NCI-H2029 (cell line): ENCODE measurements at regions not wholly inside any gene's neighbourhood (a gene's known extent, or its start where the extent isn't known, plus 50 kb on each side); places are given as distances from the start of the nearest gene placed in this dataset.

Experiments
- DNase-seq: peaks from one replicate; lab custom pipeline; 2025; lab: John Stamatoyannopoulos, UW

DNA sequence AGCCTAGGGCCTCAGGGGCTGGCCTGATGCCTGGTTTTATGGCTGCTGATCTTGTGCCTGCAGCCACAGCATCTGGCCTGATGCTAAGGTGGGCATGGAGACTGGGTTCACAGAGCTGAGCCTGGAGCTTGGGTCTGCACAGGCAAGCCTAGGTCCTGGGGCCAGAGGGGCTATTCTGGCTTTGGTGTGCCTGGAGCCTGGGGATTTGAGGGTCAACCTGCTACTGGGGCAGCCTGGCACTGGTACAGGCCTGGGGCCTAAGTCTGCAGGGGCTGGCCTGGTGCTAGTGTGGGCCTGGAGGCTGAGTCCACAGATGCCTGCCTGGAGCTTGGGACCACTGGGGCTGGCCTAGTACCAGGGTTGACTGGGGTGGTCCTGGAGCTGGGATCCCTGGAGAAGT, 481.8 kb upstream of the GHITM start:
- DNase-seq: no peak

DNA sequence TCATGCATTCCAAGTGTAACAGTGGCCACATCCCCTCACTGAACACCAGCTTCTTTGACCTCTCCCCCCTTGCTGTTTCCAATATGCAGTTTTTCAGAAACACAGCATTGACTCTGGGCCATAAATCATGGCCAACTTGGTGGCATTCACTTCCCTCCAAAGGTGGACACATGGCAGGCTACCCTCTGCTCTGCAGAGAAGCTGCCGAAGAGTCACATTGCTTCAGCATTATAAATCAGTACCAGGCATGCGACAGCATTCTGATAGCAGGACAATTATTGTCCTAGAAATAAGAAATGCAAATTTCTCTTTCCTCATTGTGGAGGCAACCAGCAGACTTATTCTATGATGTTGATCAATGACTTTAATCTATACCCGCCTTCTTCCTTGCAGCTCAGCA, 475.4 kb upstream of the GHITM start:
- DNase-seq: no peak

DNA sequence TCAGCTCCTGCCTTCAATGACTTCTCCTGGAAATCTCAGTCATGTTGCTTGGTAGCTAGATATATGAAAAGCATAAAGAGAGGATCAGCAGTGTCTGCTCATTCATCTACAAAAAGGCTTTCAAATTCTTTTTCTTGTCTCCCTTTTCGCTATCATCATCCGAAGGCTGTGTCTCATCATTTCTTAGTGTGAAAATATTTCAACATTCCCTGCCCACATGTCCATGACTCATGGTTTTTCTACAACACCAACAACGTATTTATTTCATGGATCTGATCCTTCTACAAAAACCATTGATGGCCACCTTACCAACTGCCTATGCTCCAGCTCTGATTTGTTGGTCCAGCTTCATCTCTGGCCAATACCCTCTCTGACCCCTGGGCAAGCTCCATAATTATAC, 472.5 kb upstream of the GHITM start:
- DNase-seq: no peak

DNA sequence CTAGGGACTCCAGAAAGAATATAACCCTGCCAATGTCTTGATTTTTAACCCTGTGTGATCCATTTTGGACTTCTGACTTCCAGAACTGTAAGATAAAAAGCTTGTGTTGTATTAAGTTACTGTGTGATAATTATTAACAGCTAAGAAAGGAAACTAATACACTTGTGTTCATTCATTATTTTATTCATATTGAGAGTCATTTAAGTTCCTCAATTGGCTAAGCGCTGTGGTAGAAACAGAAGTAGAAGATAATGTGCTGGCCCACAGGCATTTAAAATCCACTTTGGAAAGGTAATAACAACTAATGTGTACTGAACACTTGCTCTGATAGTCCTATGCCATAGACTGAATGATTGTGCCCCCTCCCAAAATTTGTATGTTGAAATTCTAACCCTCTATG, 471.7 kb upstream of the GHITM start:
- DNase-seq: no peak

DNA sequence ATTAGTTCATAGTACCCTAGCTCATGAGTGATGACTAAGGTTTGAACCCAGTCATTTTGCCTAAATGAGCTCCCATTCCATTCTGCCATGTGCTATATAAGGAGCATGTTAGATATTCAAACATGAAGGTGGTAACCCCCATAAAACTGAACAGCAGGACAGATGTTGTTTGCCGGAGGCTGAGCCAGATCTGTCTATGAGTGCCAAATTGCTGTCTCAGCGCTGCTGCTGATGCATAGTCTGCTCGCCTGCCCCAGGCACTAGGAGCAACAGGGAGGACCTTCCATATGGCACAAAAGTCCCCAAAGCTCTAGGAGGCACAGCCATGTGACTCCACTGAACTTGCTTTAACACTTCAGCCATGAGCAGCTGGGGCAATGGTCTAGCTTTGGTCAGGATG, 466.0 kb upstream of the GHITM start:
- no peak for DNase-seq

DNA sequence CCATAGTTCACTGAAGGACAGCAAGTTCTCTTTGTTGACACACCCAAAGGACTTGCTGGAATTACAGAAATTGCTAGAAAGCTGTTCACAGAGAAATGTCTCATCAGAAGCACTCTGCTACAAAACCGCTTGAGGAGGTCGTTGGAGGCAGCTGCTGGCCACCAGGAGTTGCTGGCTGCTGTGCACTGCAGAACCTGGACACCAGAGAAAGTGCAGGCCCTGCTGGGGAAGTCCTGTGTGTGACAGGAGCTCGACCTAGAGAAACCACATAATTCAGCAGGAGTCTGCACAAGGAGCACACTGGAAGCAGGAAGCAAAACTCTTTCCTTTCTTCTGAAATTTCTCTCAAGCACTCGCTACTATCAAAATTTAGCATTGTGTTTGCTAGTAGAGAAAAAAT, 461.5 kb upstream of the GHITM start:
- no peak for DNase-seq

DNA sequence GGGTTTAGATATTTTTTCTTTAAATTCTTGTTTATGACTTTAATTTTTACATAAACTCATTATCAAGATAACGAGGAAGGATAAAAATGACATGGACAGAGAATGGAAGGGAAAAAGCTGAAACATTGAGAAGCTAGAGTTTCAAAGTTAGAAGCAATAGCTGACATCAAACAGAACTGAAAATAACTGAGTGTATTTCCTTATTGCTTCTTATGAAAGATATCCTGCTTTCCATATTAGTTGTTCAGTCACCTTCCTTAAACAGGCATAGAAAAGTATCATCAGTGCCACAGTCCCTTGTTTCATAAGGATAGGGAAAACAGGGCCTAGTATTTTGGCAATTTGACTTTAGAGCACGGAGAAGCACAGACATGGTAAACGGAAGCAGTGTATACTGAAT, 460.5 kb upstream of the GHITM start:
- no peak for DNase-seq

DNA sequence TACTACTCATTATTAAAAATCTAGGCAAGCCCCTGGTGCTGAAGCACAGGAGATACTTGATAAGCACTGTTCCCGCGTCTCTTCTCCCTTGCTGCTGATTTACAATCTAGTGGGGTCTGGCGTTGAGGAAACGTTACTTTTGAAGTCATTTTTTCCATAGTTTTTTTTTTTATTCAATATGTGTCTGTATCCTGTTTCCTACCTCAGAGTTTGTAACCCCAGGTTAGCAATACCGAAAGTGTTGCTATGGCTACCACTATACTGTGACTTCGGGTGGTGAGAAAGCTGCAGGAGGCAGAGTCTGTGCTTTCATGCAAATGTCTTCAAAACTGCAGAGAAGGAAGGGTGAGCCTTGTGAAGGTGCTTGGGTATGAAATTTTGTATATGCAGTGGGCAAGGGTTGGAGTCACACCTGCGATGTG, 458.8 kb upstream of the GHITM start:
- no peak for DNase-seq

DNA sequence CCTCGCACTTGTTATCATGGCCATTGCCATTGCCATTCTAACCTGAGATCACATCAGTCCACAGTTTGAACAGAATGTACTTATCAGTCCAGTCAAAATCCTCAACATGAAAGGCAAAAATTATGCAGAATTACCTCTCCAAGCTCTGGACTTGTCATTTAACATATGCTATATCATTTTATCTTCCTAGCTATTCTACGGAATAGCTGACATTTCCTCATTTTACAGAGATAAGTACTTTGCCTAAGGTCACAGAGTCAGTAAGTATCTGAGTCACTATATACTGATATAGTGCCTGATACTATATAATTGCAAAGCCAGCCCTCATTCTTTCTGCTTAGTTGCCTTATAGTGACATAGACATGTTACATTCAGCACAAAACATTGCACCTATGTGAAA, 456.9 kb upstream of the GHITM start:
- no peak for DNase-seq

DNA sequence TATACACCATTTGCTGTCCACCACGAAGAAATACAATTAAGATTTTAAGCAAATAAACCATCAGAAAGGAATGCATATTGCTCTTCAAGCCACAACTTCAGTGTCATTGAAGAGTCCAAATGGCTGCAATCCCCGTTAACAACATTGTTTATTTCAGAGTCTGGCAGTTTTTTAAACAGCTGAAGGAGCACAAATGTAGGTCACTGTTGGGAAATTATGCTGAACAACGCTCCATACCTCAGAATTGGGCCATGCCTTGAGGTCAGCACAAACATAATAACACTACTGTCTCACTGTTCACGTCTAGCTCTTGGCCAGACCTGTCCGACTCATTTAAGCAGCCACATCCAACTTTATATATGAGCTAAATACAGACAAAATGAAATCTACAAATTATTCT, 453.9 kb upstream of the GHITM start:
- no peak for DNase-seq

DNA sequence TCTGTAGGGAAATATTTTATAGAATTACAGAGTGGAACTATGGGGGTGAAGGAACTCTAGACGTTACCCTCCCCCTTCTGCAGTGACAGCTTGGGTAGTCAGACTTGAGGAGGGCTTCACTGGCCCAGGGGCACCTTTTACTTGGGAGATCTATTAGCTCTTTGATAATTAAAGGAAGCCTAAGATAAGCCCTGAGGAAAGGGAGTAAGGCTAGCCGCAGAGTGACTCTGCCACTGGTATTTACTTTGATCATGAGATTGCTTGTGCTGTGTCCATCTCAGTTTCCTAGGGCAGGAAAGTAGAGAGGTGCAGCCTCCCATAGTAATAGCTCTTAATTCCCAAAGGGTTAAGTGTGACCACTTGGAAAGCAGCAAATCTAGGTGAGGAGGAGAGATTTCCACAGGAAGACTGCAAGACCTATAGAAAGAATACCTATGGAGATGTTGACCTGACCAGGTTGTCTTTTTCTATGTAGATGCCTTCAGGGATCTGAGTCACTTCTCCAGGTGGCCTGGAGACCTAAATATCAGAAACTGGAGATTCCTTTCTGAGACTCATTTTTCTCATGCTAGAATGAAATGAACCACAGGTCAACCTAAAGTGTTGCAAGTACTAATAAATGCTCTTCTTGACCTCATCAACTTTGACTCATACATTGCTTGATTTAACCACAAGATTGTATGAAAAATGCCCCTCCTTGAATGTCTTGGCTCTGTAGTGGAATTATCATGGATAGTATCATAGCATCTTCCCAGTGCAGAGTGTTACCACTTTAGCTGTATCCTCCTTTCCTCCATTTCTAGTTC, 447.3 kb upstream of the GHITM start:
- DNase-seq: no peak

DNA sequence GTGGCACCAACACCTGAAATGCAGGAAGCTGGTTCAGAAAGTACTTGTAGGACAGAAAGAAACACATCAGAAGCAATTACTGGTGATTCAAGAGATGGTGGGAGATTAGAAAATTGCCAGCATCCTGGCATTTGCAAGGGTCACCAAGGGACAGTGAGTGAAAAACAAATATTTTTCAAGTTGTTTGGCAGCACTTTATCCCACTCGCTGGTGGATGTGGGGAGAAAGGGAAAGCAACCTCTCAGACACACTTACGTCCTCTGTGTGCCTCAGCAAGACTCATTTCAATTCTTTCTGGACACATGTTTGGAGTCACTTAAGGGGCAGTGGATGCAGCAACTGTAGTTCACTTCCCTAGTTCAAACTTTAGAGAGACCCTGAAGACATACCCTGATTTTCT, 440.4 kb upstream of the GHITM start:
- DNase-seq: no peak

DNA sequence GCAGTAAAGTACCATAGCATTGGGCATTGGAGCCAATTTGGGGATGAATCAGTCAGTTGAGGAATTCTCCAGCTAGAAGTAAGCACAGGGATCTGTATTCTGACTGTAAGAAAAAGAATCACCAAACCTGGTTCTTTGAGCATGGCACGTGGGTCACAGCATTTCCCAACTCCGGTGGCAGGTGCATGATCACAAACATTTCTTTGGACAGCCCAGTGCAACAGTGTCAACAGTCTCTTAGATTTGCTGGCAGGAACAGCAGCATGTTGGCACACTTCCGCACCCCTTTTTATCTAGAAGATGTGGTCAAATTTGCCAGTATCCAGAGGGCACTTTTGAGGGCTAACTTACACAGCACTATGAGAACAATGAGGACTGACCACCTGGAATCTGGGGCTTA, 437.5 kb upstream of the GHITM start:
- DNase-seq: no peak

DNA sequence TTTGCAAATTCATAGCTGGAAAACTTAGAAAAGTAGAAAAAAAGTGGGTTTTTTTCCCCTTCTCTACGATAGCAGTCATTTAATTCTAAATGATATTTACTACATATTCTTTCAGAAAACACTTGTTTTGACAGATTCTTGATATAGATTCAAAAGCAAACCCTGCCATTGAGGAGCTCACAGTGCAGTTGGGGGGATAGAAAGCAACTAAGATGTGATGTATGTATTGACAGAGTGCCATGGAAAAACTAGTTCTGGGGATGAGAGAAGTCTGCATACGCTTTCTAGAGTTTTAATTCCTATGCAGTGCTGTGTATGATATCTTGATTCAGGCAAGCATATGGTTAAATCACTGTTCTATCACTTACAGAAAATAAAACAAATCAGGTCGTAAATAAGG, 436.6 kb upstream of the GHITM start:
- no peak for DNase-seq

DNA sequence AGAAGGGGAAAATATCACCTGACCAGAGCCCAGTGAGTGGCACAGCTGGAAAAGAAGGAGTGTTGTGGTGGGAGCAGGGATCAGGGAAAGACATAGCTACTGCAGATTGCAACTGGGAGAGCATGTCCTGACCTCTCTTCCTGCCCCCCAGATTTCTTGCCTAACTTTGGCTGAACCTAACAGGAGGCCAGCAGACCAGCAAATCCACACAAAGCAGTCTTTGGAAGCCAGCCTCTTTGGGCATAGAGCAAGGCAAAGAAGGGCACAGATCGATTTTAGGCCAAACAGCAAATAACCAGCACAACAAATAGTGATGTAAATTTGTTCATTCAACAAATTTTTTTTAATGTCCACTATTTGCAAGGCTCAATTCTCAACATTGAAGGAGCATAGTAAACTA, 433.2 kb upstream of the GHITM start:
- no peak for DNase-seq

DNA sequence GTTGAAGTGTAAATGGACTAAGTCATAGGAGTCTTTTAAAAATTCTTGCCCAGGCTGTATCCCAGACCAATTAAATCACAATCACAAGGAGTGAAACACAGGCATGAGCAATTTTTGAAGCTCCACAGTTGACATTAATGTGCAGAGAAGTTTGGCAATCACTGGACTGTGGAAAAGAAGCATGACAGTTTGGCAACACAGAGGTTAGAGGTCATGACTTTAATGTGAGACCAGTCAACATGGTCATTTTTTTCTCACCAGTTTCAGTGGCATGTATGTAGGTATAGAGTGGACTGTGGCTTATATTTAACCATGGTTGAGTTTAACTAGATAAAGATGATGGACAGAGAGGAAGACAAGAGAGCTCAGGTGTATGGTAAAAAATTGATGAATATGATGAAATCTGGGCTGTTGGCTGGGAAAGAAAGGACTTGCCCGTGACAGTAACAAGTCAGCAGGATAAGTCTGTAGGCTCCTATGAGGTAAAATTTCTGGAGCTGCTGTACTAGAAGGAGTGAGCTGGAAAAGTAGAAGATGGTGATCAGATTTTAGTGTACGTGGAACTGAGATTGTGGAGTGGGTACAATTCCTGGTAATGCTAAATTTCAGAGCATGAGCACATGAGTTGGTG, 432.2 kb upstream of the GHITM start:
- no peak for DNase-seq

DNA sequence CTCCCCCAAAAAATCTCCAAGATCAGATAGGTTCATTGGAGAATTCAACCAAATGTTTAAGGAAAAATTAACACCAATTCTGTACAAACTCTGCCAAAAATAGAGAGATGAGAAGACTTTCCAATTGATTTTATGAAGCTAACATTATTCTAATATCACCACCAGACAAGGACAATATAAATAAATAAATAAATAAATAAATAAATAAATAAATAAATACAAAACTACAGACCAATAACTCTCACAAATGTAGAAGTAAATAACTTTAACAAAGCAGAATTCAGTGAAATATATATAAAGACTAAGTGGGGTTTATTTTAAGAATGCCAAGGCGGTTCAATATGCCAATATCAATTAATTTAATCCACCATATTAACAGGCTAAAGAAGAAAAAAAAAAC, 425.9 kb upstream of the GHITM start:
- no peak for DNase-seq

DNA sequence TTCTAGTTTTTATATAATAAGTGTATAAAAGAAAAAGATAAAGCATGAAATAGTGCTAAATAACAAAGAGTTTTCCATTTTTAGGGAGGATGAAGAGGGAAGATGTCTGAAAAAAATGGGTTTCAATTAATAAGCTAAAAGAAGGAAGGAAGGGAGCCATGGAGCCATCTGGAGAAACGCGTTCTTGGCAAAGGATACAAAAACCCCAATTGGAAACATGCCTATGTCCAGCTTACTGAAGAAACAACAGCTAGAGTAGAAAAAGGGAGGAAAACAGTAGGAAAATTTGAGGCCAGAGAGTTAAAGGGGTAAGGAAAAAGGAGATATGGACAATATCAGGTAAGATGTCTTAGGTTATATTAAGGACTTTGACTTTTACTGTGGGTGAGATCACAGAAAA, 416.2 kb upstream of the GHITM start:
- no peak for DNase-seq

DNA sequence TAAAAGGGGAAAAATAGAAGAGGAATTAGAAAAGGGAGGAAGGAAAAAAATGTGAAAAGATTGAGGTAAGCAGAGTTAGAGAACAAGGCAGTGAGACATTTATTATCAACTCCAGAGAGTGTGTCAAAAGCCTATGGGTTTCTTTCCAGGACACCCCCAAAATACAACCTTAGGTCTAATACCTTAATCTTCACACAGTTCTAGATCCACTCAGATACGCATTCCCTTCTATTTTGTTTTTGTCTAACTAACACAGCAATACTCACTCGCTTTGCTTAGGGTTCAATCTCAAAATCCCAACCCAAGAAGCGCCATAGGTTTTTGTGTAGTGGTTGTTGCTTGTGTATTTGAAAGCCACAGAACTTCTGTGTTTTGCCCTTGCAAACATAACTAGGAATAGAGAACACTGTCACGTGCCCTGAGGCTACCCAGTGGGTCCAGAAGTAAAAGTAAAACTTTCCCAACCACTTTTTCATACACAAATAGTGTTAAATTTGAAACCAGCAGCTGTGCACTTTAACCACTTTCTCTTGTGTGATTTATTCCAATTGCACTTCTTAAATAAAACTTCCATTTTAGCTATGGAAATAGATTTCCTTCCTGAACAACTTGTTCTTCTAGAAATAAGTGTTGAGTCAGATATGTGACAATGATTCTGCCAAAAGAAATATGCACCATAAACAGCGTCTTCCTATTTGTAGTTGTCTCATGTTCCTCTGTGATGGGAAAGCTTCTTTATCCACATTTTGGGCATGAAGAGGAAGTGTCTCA, 414.7 kb upstream of the GHITM start:
- DNase-seq: no peak

DNA sequence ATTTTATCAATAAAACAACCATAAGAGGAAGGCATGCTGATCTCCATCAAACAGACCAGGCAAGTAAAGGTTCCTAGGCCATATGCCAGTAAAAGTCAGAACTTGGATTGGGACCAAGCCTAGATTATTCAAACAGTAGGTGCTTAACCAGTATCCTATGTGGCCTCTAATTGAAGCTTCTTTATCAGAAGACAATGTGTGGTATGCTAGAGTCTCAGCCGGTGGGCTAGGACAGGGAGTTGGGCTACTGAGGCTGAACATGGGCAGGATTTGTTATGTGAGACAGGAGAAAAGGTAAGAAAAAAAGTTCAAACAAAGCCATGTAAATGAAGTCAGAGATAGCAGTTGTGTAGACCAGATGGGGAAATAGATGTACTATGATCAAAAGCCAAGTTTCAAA, 413.7 kb upstream of the GHITM start:
- no peak for DNase-seq

DNA sequence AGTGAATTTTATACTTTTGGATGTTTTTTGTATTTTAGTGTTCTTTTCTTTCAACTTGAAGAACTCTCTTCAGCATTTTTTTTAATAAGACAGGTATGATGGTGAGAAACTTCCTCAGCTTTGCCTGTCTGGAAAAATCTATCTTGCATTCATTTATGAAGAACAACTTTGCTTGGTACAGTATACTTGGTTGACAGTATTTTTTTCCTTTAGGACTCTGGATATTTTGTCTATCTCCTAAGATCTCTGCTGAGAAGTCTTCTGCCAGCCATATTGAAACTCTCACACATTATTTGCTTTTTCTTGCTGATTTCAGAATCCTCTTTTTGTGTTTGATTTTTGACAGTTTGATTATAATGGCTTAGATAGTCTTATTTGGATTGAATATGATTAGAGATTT, 405.0 kb upstream of the GHITM start:
- DNase-seq: no peak

DNA sequence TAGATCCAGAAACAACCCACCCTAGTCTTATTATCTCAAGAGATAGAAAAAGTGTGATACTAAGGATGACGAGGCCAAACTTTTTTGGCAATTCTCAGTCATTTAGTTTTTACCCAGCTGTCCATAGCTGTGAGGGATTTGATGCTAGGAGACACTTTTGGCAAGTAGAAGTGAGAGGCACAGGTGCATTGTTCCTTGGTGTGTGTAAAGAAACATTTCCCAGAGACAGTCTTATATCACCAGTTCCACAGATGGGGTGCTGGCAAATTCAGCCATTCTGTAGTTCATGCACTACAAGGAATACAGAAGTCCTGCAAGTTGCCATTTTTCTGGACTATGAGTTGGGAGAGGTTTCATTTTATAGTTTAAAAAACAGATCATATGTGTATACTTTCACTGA, 403.3 kb upstream of the GHITM start:
- DNase-seq: no peak

DNA sequence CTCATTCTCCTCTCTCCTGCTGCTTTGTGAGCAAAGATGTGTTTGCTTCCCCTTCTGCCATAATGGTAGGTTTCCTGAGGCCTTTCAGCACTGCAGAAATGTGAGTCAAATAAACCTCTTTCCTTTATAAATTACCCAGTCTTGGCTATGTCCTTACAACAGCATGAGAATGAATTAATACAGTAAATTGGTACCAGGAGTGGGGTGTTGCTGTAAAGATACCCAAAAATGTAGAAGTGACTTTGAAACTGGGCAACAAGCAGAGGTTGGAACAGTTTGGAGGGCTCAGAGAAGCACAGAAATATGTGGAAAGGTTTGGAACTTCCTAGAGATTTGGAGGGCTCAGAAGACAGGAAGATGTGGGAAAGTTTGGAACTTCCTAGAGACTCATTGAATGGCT, 388.7 kb upstream of the GHITM start:
- no peak for DNase-seq
